ES-I3 (cell line): ENCODE measurements at regions not wholly inside any gene's neighbourhood (a gene's known extent, or its start where the extent isn't known, plus 50 kb on each side); places are given as distances from the start of the nearest gene placed in this dataset.

ENCODE experiments used
- H3K36me3 ChIP-seq: 2 replicates; pipeline ENCODE4 v1.6.1; 2013; ENCODE audit warnings: mild to moderate bottlenecking, low read length, control low read depth, moderate library complexity; ENCODE audit not compliant: insufficient read depth
- H3K4me1 ChIP-seq: 2 replicates; pipeline ENCODE4 v1.6.1; 2013; ENCODE audit warnings: mild to moderate bottlenecking, control low read depth, low read length; ENCODE audit not compliant: insufficient read depth
- H3K9ac ChIP-seq: 2 replicates; pipeline ENCODE4 v1.6.1; 2013; ENCODE audit warnings: low read depth, mild to moderate bottlenecking, low read length, moderate library complexity
- H3K9me3 ChIP-seq: 2 replicates; pipeline ENCODE4 v1.6.1; 2013; ENCODE audit warnings: mild to moderate bottlenecking, low read length, moderate library complexity; ENCODE audit not compliant: control insufficient read depth, insufficient read depth

- H3K4me1 ChIP-seq, result peaks cover 23% of the 10 kb centered on the region
- no peak overlapping the region for H3K9ac ChIP-seq
- H3K36me3 ChIP-seq, result no peaks in the 10 kb centered on the region
- H3K9me3 ChIP-seq, result no peaks in the 10 kb centered on the region
Observed at GRCh38 chr18:43662657-43663056, 385.4 kb upstream of the SYT4 start.

GRCh38 chr18:43663159-43663558, 385.9 kb upstream of the SYT4 start:
- H3K36me3 ChIP-seq, result no peaks in the 10 kb centered on the region
- peaks cover 23% of the 10 kb centered on the region; the same call in 1 of the 2 replicates for H3K4me1 ChIP-seq
- no peak overlapping the region for H3K9ac ChIP-seq
- no peaks in the 10 kb centered on the region for H3K9me3 ChIP-seq

- Histone ChIP-seq H3K36me3 (no peaks in the 10 kb centered on the region), H3K9me3 (no peaks in the 10 kb centered on the region), H3K4me1 (peaks cover 23% of the 10 kb centered on the region; the same call in 1 of the 2 replicates), H3K9ac (no peak overlapping the region)
Observed at GRCh38 chr18:43664487-43665008, 387.3 kb upstream of the SYT4 start.

GRCh38 chr18:43665105-43665788, 388.0 kb upstream of the SYT4 start:
- Histone ChIP-seq H3K4me1 (peaks cover 23% of the 10 kb centered on the region; the same call in 1 of the 2 replicates), H3K9me3 (no peaks in the 10 kb centered on the region), H3K36me3 (no peaks in the 10 kb centered on the region), H3K9ac (no peak overlapping the region)

DNA sequence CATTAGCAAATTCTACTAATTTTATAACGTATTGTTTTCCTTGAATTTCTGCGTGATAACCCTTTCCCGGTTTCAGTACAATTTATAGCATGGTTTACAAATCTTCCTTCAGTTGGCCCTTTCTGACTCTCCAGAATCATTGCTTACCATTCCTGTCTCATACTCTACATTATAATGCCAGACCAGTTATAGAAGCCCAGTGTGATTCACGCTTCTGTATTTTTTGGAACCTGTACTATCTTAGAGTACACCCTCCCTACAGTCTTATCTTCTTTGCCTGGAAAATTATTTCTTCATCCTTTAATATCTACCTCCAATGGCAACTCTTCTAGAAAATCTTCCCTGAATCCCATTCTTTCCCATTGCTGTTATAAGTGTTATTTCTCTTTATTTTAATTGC, 391.6 kb upstream of the SYT4 start:
- Histone ChIP-seq H3K9me3 (no peaks in the 10 kb centered on the region), H3K9ac (no peak overlapping the region), H3K36me3 (no peaks in the 10 kb centered on the region), H3K4me1 (peaks cover 10% of the 10 kb centered on the region; the same call in 1 of the 2 replicates)

DNA sequence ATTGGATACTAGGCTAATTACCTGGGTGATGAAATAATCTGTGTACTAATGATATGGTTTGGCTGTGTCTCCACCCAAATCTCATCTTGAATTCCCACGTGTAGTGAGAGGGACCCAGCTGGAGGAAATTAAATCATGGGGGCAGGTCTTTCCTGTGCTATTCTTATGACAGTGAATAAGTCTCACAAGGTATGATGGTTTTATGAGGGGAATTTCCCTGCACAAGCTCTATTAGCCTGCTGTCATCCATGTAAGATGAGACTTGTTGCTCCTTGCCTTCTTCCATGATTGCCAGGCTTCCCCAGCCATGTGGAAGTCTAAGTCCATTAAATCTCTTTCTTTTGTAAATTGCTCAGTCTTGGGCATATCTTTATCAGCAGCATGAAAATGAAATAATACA, 394.1 kb upstream of the SYT4 start:
- Histone ChIP-seq H3K4me1 (no peaks in the 10 kb centered on the region), H3K9ac (no peak overlapping the region), H3K36me3 (no peaks in the 10 kb centered on the region)

DNA sequence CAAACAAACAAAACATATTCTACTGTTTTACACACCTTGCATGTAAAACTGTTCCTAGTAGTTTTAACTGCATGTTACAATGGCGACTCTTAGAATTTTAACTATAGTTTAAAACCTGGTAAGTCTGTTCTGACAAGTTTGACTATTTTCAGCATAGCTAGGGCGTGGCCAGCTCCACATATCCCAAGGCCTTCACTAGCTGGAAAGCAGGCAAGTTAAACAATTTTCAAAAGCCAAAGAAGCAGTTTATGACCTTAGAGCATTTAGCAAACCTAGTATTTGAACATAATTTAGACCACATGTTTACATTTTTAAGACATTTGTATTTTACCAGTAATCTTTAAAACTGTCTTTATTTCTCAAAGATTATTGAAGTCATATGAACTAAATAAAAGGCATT, 402.8 kb upstream of the SYT4 start:
- Histone ChIP-seq H3K9me3 (no peaks in the 10 kb centered on the region; the same call in 1 of the 2 replicates), H3K9ac (no peak overlapping the region), H3K4me1 (peaks cover 16% of the 10 kb centered on the region), H3K36me3 (no peaks in the 10 kb centered on the region)

More for the DNA sequence above, 394.1 kb upstream of the SYT4 start:
- H3K9me3 ChIP-seq, result no peaks in the 10 kb centered on the region

- Histone ChIP-seq H3K9me3 (no peaks in the 10 kb centered on the region; the same call in 1 of the 2 replicates), H3K9ac (peak overlapping the region; percentile 8; the same call in 1 of the 2 replicates), H3K4me1 (peaks cover 16% of the 10 kb centered on the region), H3K36me3 (no peaks in the 10 kb centered on the region)
Observed at GRCh38 chr18:43681661-43682060, 404.4 kb upstream of the SYT4 start.

DNA sequence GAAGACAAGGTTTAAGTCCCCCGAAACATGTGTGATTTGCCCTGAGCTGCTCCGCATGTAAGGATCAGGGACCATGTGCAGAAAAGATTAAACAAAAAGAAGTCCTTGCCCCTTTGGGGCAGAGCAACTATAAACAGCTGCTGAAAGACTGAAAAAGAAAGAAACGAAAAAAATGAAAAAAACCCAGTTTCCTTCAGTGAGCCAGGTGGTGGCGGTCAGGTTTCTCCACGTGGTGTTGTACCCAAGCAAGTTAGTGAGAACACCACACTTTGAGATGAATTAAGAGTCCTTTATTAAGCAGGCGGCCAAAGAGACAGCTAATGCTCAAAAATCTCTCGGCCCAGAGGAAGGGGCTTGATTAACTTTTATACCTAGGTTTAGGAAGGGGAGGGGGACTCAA, 404.9 kb upstream of the SYT4 start:
- Histone ChIP-seq H3K36me3 (no peaks in the 10 kb centered on the region), H3K9me3 (no peaks in the 10 kb centered on the region; the same call in 1 of the 2 replicates), H3K4me1 (peaks cover 16% of the 10 kb centered on the region), H3K9ac (peak overlapping the region; percentile 8; the same call in 1 of the 2 replicates)

GRCh38 chr18:43686709-43687108, 409.4 kb upstream of the SYT4 start:
- H3K36me3 ChIP-seq, result no peaks in the 10 kb centered on the region
- no peak overlapping the region for H3K9ac ChIP-seq
- no peaks in the 10 kb centered on the region; the same call in 1 of the 2 replicates for H3K9me3 ChIP-seq
- H3K4me1 ChIP-seq, result peaks cover 11% of the 10 kb centered on the region

GRCh38 chr18:43692099-43692690, 414.9 kb upstream of the SYT4 start:
- Histone ChIP-seq H3K9ac (no peak overlapping the region), H3K9me3 (no peaks in the 10 kb centered on the region)

GRCh38 chr18:43702399-43702798, 425.1 kb upstream of the SYT4 start:
- no peaks in the 10 kb centered on the region for H3K9me3 ChIP-seq
- peaks cover 17% of the 10 kb centered on the region for H3K4me1 ChIP-seq
- no peaks in the 10 kb centered on the region for H3K36me3 ChIP-seq
- no peak overlapping the region for H3K9ac ChIP-seq

More at GRCh38 chr18:43692099-43692690, 414.9 kb upstream of the SYT4 start:
- Histone ChIP-seq H3K4me1 (no peaks in the 10 kb centered on the region; the same call in 1 of the 2 replicates), H3K36me3 (no peaks in the 10 kb centered on the region)

DNA sequence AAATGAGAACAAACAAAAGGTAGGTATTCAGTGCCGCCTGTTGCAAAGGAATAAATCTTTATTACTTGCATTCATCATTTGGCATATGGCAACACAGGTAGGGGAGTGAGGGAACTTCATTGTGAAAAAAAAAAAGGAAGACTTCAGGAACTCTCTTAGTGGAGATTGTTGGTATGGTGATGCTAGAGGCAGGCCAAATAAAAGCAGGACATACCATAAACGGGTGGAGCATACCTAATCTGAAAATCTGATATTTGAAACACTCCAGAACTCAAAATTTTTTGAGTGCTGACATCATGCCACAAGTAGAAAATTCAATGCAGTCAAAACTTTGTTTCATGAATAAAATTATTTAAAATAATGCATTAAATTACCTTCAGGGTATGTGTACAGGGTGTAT, 425.8 kb upstream of the SYT4 start:
- H3K4me1 ChIP-seq, result peaks cover 17% of the 10 kb centered on the region
- H3K9me3 ChIP-seq, result no peaks in the 10 kb centered on the region
- no peak overlapping the region for H3K9ac ChIP-seq
- H3K36me3 ChIP-seq, result no peaks in the 10 kb centered on the region

- Histone ChIP-seq H3K9me3 (no peaks in the 10 kb centered on the region), H3K4me1 (peaks cover 23% of the 10 kb centered on the region), H3K36me3 (no peaks in the 10 kb centered on the region), H3K9ac (no peak overlapping the region)
Observed at GRCh38 chr18:43705850-43706249, 428.6 kb upstream of the SYT4 start.

GRCh38 chr18:43710135-43710534, 432.8 kb upstream of the SYT4 start:
- Histone ChIP-seq H3K4me1 (peaks cover 17% of the 10 kb centered on the region), H3K9ac (no peak overlapping the region), H3K9me3 (no peaks in the 10 kb centered on the region), H3K36me3 (no peaks in the 10 kb centered on the region)
